Gastroesophageal sphincter (tissue), 3 donors: ENCODE measurements at regions not wholly inside any gene's neighbourhood (a gene's known extent, or its start where the extent isn't known, plus 50 kb on each side); places are given as distances from the start of the nearest gene placed in this dataset.

Experiments used
- POLR2A ChIP-seq, 2 donors: fragments of 450-650 bp; IDR thresholded peaks; one replicate each; pipeline ENCODE4 v1.6.1; 2017; ENCODE audit warnings: antibody characterized with exemption in 2 of 2, mild to moderate bottlenecking in 2 of 2, moderate library complexity in 1 of 2
- TF ChIP-seq, protein P1 (sequence below), 4 experiments: fragments of 200-600 bp in 2 of 4; fragments of 450-650 bp in 2 of 4; sonication (generic) in 1 of 4; IDR thresholded peaks; one replicate each; pipeline ENCODE4 v1.5.1; 2017 to 2019; ENCODE audit warnings: antibody characterized with exemption in 4 of 4, mild to moderate bottlenecking in 2 of 4, moderate library complexity in 2 of 4

DNA sequence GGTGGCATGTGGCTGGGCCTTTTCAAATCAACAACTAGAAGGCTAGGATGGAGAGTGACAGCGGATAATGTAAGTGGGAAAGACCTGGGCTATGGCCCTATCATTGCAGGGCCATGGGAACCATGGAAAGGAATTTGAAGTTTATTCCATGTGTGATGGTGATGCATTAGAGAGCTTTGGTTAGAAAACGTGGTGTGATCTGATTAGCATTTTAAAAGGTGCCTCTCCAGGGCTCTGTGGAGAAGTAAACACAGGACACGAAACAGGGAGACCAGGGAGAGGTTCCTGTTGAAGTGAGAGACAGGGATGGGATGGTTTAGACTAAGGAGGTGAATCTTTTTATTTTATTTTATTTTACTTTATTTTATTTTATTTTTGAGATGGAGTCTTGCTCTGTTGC, 749.5 kb downstream of the GATA3 start:
- no peak for TF ChIP-seq POLR2A (IDR thresholded peaks at IDR 0.05)
- TF ChIP-seq, protein P1, sequence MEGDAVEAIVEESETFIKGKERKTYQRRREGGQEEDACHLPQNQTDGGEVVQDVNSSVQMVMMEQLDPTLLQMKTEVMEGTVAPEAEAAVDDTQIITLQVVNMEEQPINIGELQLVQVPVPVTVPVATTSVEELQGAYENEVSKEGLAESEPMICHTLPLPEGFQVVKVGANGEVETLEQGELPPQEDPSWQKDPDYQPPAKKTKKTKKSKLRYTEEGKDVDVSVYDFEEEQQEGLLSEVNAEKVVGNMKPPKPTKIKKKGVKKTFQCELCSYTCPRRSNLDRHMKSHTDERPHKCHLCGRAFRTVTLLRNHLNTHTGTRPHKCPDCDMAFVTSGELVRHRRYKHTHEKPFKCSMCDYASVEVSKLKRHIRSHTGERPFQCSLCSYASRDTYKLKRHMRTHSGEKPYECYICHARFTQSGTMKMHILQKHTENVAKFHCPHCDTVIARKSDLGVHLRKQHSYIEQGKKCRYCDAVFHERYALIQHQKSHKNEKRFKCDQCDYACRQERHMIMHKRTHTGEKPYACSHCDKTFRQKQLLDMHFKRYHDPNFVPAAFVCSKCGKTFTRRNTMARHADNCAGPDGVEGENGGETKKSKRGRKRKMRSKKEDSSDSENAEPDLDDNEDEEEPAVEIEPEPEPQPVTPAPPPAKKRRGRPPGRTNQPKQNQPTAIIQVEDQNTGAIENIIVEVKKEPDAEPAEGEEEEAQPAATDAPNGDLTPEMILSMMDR (IDR thresholded peaks at IDR 0.05), result no peak
